ENCODE measurements at regions not wholly inside any gene's neighbourhood (a gene's known extent, or its start where the extent isn't known, plus 50 kb on each side); places are given as distances from the start of the nearest gene placed in this dataset.

DNA sequence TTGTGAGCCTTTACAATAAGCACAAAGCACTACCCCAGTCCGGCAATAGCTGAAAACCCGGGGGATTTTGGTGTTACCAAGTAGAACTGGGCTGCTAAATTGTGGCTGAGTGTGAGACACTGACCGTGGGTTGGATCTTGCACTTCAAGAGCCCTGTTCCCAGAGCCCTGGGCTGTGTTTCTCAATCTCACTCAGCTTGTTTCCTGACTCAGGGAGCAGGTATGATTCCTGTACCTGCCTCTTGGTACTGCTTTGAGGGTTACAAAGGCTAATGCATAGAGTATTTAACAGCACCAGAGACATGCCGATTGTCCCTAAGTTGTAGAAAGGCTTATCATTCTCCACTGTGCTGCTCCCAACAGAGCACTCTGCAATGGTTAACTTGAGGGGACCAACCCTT, 134.6 kb downstream of the TEX36 start:
- no peaks in the 10 kb centered on the region for H3K9me3 ChIP-seq (replicated peaks in 1 of 3)
- WGBS, 4 donors: 65 to 92% (median 79%) methylated on average over 4 of the region's 4 CpGs
- H3K4me3 ChIP-seq: no peak overlapping the region
- no peak for TF ChIP-seq POLR2A (IDR thresholded peaks at IDR 0.05)
- TF ChIP-seq, protein P1, sequence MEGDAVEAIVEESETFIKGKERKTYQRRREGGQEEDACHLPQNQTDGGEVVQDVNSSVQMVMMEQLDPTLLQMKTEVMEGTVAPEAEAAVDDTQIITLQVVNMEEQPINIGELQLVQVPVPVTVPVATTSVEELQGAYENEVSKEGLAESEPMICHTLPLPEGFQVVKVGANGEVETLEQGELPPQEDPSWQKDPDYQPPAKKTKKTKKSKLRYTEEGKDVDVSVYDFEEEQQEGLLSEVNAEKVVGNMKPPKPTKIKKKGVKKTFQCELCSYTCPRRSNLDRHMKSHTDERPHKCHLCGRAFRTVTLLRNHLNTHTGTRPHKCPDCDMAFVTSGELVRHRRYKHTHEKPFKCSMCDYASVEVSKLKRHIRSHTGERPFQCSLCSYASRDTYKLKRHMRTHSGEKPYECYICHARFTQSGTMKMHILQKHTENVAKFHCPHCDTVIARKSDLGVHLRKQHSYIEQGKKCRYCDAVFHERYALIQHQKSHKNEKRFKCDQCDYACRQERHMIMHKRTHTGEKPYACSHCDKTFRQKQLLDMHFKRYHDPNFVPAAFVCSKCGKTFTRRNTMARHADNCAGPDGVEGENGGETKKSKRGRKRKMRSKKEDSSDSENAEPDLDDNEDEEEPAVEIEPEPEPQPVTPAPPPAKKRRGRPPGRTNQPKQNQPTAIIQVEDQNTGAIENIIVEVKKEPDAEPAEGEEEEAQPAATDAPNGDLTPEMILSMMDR (IDR thresholded peaks at IDR 0.05): no peak
- no peaks in the 10 kb centered on the region for H3K4me1 ChIP-seq (replicated peaks in 1 of 2)
- H3K27ac ChIP-seq: no peak overlapping the region
- no peak for DNase-seq
- intact Hi-C loops (cut with DNase I): no loop called here
- H3K36me3 ChIP-seq (replicated peaks in 1 of 2): no peaks in the 10 kb centered on the region
- H3K27me3 ChIP-seq: peaks cover 4% of the 10 kb centered on the region

DNA sequence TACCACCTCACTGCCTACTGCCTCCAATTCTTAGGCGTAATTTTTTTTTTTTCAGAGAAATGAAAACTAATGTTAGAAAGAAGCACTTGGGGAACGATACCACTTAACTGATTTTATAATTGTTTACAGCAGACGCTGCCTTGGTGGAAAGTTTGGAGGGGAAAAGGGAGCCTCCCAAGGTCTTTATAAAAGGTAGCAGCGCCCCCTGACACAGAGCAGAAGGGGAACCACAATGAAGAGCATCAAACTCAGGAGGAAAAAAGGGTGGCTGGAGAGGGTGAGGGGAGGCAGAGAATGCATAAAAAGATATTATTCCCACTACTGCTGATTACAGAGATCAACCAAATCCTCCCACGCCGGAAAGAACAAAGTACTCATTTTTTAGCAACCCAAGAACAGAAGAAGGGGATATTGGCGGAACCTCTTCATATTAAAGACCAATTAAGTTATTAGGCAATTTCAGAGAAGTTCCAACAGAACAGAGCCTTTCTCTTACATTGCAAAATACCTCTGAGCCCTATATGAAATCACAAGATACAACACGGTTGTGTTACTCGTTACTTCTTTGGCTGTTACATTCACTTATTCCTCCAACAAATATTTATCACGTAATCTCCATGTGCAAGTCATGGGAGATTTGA, 135.8 kb downstream of the TEX36 start:
- Histone ChIP-seq H3K27ac (no peak overlapping the region), H3K27me3 (peaks cover 4% of the 10 kb centered on the region), H3K36me3 (replicated peaks in 1 of 2) (no peaks in the 10 kb centered on the region), H3K4me3 (no peak overlapping the region), H3K4me1 (replicated peaks in 1 of 2) (no peaks in the 10 kb centered on the region), H3K9me3 (replicated peaks in 1 of 3) (no peaks in the 10 kb centered on the region)
- no peak for DNase-seq
- TF ChIP-seq POLR2A (IDR thresholded peaks at IDR 0.05): no peak
- TF ChIP-seq, protein P1 (IDR thresholded peaks at IDR 0.05): no peak
- intact Hi-C loops (cut with DNase I): no loop called here
- 79 to 84% (median 81%) methylated on average over 10 of the region's 10 CpGs for WGBS, 4 donors

DNA sequence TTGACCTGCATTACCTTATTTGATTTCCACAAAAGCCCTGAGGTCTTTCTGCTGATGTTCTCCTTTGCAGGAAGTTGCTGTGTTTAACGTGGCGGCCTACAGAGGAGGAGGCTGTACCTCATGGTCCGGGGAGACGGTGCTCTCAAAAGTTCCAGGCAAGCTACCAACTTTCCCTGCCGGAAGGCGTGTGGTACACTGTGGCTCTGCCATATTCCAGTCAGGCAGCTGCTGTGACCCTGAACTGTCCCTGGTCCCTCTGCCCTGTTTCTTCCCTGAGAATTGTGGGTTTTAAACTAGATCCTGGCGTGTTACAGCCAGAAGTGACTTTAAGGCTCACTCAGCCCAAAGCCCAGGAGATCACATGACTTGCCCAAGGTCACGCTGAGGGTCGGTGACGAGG, 139.2 kb downstream of the TEX36 start:
- Histone ChIP-seq H3K36me3 (replicated peaks in 1 of 2) (no peaks in the 10 kb centered on the region), H3K27me3 (no peaks in the 10 kb centered on the region), H3K27ac (peak overlapping the region in 1 of 5 donors; percentile 2), H3K4me3 (no peak overlapping the region), H3K4me1 (replicated peaks in 1 of 2) (no peaks in the 10 kb centered on the region), H3K9me3 (replicated peaks in 1 of 3) (no peaks in the 10 kb centered on the region)
- WGBS, 4 donors: 56 to 64% (median 60%) methylated on average over 8 to 10 of the region's 10 CpGs
- intact Hi-C loops (cut with DNase I): no loop called here
- no peak for TF ChIP-seq POLR2A (IDR thresholded peaks at IDR 0.05)
- TF ChIP-seq, protein P1 (IDR thresholded peaks at IDR 0.05): no peak
- peak in 4 of 7 donors; percentile 10 to 51 (median 30) for DNase-seq

DNA sequence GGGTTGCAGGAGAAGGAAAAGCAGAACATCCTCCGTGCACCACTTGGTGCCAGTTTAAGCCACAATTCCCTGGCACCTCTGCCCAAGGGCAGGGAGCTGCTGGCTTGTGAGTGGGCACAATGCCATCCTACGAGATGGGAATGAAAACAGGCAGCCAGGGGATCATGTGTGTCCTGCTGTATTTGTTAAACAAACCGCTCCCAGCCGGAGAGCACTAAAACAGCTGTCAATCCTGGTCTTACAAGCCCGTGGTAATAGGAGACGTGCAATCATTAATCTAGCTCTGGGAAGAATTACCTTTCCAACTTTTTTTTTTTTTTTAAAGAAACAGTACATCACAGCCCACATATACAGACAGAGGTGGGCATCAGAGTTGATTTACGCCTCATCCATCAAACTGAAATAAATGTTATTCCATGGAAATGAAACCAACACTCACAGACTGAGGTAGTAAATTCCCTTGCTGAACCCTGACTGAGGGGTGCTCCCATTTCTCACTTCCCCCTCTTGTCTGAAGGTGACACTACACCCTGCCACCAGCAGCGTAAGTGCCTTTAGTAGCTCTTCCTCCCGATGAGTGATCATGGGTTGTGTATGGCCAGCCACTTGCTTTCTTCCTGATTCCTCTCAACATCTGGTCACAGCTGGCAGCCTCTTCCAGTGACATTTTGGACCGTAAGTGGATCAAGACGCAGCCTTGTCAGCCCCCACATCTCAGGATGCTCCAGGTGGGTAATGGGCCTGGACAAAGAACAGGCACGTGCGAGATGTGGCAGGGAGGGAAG, 143.8 kb downstream of the TEX36 start:
- TF ChIP-seq, protein P1 (IDR thresholded peaks at IDR 0.05): no peak
- no peak for TF ChIP-seq POLR2A (IDR thresholded peaks at IDR 0.05)
- Histone ChIP-seq H3K9me3 (replicated peaks in 1 of 3) (no peaks in the 10 kb centered on the region), H3K4me3 (no peak overlapping the region), H3K27ac (no peak overlapping the region), H3K4me1 (replicated peaks in 1 of 2) (no peaks in the 10 kb centered on the region), H3K36me3 (replicated peaks in 1 of 2) (no peaks in the 10 kb centered on the region), H3K27me3 (peaks cover 5% of the 10 kb centered on the region)
- 38 to 51% (median 45%) methylated on average over 12 to 13 of the region's 13 CpGs for WGBS, 4 donors
- intact Hi-C loops (cut with DNase I): no loop called here
- DNase-seq: peak in 5 of 7 donors; percentile 22 to 40 (median 27)

All from adrenal gland (tissue), 9 donors.